Natural killer cell treated with Interleukin-12 subunit alpha and Interleukin-12 subunit beta and Interleukin-15 and Interleukin-18, amount 100 ng/mL, for 72 hours (primary cell): ENCODE measurements at regions not wholly inside any gene's neighbourhood (a gene's known extent, or its start where the extent isn't known, plus 50 kb on each side); places are given as distances from the start of the nearest gene placed in this dataset.
"Not testable (repeated sequence)": the region's sequence is repeated elsewhere in the genome, so short reads cannot be mapped to it uniquely, and the experiment has no call there.

Source experiments
- ATAC-seq, 2 donors: fragments of 150-1000 bp; cut with Tn5 transposase in 1 of 2; sonication (Bioruptor Pico), chemical (Tn5 transposase) in 1 of 2; 2 replicates each; pipeline ENCODE4 v1.10.0; 2021
- DNase-seq: peaks from one replicate; pipeline ENCODE4 v3.0.0; 2022; ENCODE audit warnings: low spot score
- H3K27ac Mint-ChIP-seq, 2 donors: 1 replicate in 1 of 2; 2 replicates in 1 of 2; pipeline ENCODE4 v1.8.0; 2022; ENCODE audit warnings: mixed read lengths in 2 of 2, mild to moderate bottlenecking in 1 of 2, moderate library complexity in 1 of 2
- H3K27me3 Mint-ChIP-seq, 2 donors: 1 replicate in 1 of 2; 2 replicates in 1 of 2; pipeline ENCODE4 v1.8.0; 2022; ENCODE audit warnings: mixed read lengths in 2 of 2
- H3K36me3 Mint-ChIP-seq: one replicate; pipeline ENCODE4 v1.8.0; 2022; ENCODE audit warnings: mixed read lengths
- H3K4me1 Mint-ChIP-seq, 2 donors: 1 replicate in 1 of 2; 2 replicates in 1 of 2; pipeline ENCODE4 v1.8.0; 2022; ENCODE audit warnings: low read depth in 2 of 2, mixed read lengths in 2 of 2, mild to moderate bottlenecking in 1 of 2
- H3K4me3 Mint-ChIP-seq: one replicate; pipeline ENCODE4 v1.8.0; 2022; ENCODE audit warnings: mixed read lengths
- H3K9me3 Mint-ChIP-seq: 2 replicates; pipeline ENCODE4 v1.8.0; 2022; ENCODE audit warnings: mixed read lengths

- no peaks in the 10 kb centered on the region for H3K4me1 Mint-ChIP-seq
- no peaks in the 10 kb centered on the region for H3K36me3 Mint-ChIP-seq
- no peak overlapping the region for H3K4me3 Mint-ChIP-seq
- ATAC-seq: no peak
- no peak for DNase-seq
- H3K9me3 Mint-ChIP-seq: peaks cover 2% of the 10 kb centered on the region
- no peak overlapping the region for H3K27ac Mint-ChIP-seq
- H3K27me3 Mint-ChIP-seq: no peaks in the 10 kb centered on the region
Observed at GRCh38 chr7:34406848-34407530, 251.0 kb upstream of the NPSR1 start.

- no peaks in the 10 kb centered on the region for H3K27me3 Mint-ChIP-seq
- H3K4me1 Mint-ChIP-seq: no peaks in the 10 kb centered on the region
- ATAC-seq (no peak), DNase-seq (no peak)
- no peaks in the 10 kb centered on the region for H3K36me3 Mint-ChIP-seq
- peaks cover 2% of the 10 kb centered on the region for H3K9me3 Mint-ChIP-seq
- H3K4me3 Mint-ChIP-seq: no peak overlapping the region
- H3K27ac Mint-ChIP-seq: no peak overlapping the region
Observed at GRCh38 chr7:34407586-34407985, 250.4 kb upstream of the NPSR1 start.

- ATAC-seq: no peak
- Mint-ChIP-seq H3K4me3 (no peak overlapping the region), H3K36me3 (no peaks in the 10 kb centered on the region), H3K4me1 (no peaks in the 10 kb centered on the region), H3K27me3 (no peaks in the 10 kb centered on the region), H3K27ac (no peak overlapping the region), H3K9me3 (no peaks in the 10 kb centered on the region)
- no peak for DNase-seq
Observed at GRCh38 chr7:34417781-34418180, 240.2 kb upstream of the NPSR1 start.

- no peaks in the 10 kb centered on the region for H3K9me3 Mint-ChIP-seq
- H3K27ac Mint-ChIP-seq: no peak overlapping the region
- DNase-seq (no peak), ATAC-seq (no peak)
- no peaks in the 10 kb centered on the region for H3K4me1 Mint-ChIP-seq
- H3K27me3 Mint-ChIP-seq: no peaks in the 10 kb centered on the region
- H3K36me3 Mint-ChIP-seq: no peaks in the 10 kb centered on the region
- H3K4me3 Mint-ChIP-seq: no peak overlapping the region
Observed at GRCh38 chr7:34421526-34421925, 236.5 kb upstream of the NPSR1 start.

GRCh38 chr7:34425194-34425593, 232.8 kb upstream of the NPSR1 start:
- no peaks in the 10 kb centered on the region for H3K27me3 Mint-ChIP-seq
- H3K36me3 Mint-ChIP-seq: peaks cover under 1% of the 10 kb centered on the region
- H3K27ac Mint-ChIP-seq: no peak overlapping the region
- no peak overlapping the region for H3K4me3 Mint-ChIP-seq
- H3K9me3 Mint-ChIP-seq: no peaks in the 10 kb centered on the region
- DNase-seq (no peak), ATAC-seq (no peak)
- no peaks in the 10 kb centered on the region for H3K4me1 Mint-ChIP-seq

- Mint-ChIP-seq H3K4me1 (no peaks in the 10 kb centered on the region), H3K27me3 (no peaks in the 10 kb centered on the region)
Observed at GRCh38 chr7:34425631-34426384, 232.2 kb upstream of the NPSR1 start.

GRCh38 chr7:34430456-34430855, 227.6 kb upstream of the NPSR1 start:
- H3K27ac Mint-ChIP-seq: no peak overlapping the region
- H3K4me3 Mint-ChIP-seq: no peak overlapping the region
- ATAC-seq (no peak), DNase-seq (no peak)
- no peaks in the 10 kb centered on the region for H3K27me3 Mint-ChIP-seq
- no peaks in the 10 kb centered on the region for H3K4me1 Mint-ChIP-seq
- peaks cover 15% of the 10 kb centered on the region for H3K36me3 Mint-ChIP-seq
- H3K9me3 Mint-ChIP-seq: peaks cover 22% of the 10 kb centered on the region

More at GRCh38 chr7:34425631-34426384, 232.2 kb upstream of the NPSR1 start:
- H3K4me3 Mint-ChIP-seq: no peak overlapping the region
- peaks cover 7% of the 10 kb centered on the region for H3K36me3 Mint-ChIP-seq
- ATAC-seq (no peak), DNase-seq (no peak)
- H3K9me3 Mint-ChIP-seq: peaks cover 6% of the 10 kb centered on the region
- H3K27ac Mint-ChIP-seq: no peak overlapping the region

GRCh38 chr7:34438436-34438835, 219.6 kb upstream of the NPSR1 start:
- H3K4me3 Mint-ChIP-seq: no peak overlapping the region
- H3K27ac Mint-ChIP-seq: no peak overlapping the region
- H3K27me3 Mint-ChIP-seq: no peaks in the 10 kb centered on the region
- H3K9me3 Mint-ChIP-seq: peaks cover 6% of the 10 kb centered on the region
- H3K36me3 Mint-ChIP-seq: peaks cover 6% of the 10 kb centered on the region
- no peak for DNase-seq
- no peaks in the 10 kb centered on the region for H3K4me1 Mint-ChIP-seq
- ATAC-seq: no peak

- H3K9me3 Mint-ChIP-seq: peaks cover 11% of the 10 kb centered on the region
- H3K36me3 Mint-ChIP-seq: no peaks in the 10 kb centered on the region
- DNase-seq (no peak), ATAC-seq (no peak)
- H3K4me1 Mint-ChIP-seq: no peaks in the 10 kb centered on the region
- no peaks in the 10 kb centered on the region for H3K27me3 Mint-ChIP-seq
- H3K4me3 Mint-ChIP-seq: no peak overlapping the region
- H3K27ac Mint-ChIP-seq: no peak overlapping the region
Observed at GRCh38 chr7:34445653-34446052, 212.4 kb upstream of the NPSR1 start.

- H3K4me3 Mint-ChIP-seq, ATAC-seq, H3K4me1 Mint-ChIP-seq, H3K27ac Mint-ChIP-seq, H3K36me3 Mint-ChIP-seq, DNase-seq, H3K27me3 Mint-ChIP-seq: not testable (repeated sequence)
- peaks cover 11% of the 10 kb centered on the region for H3K9me3 Mint-ChIP-seq
Observed at GRCh38 chr7:34448531-34448930, 209.5 kb upstream of the NPSR1 start.

GRCh38 chr7:34449765-34450164, 208.3 kb upstream of the NPSR1 start:
- Mint-ChIP-seq H3K36me3 (no peaks in the 10 kb centered on the region), H3K27me3 (no peaks in the 10 kb centered on the region), H3K4me1 (no peaks in the 10 kb centered on the region), H3K27ac (no peak overlapping the region), H3K9me3 (peaks cover 9% of the 10 kb centered on the region), H3K4me3 (no peak overlapping the region)
- ATAC-seq: no peak
- no peak for DNase-seq

GRCh38 chr7:34451183-34451582, 206.8 kb upstream of the NPSR1 start:
- Mint-ChIP-seq H3K36me3 (no peaks in the 10 kb centered on the region), H3K9me3 (peaks cover 6% of the 10 kb centered on the region), H3K4me1 (no peaks in the 10 kb centered on the region), H3K4me3 (no peak overlapping the region), H3K27ac (no peak overlapping the region), H3K27me3 (no peaks in the 10 kb centered on the region)
- ATAC-seq (no peak), DNase-seq (no peak)

- DNase-seq (no peak), ATAC-seq (no peak)
- peaks cover 3% of the 10 kb centered on the region for H3K9me3 Mint-ChIP-seq
- no peaks in the 10 kb centered on the region for H3K27me3 Mint-ChIP-seq
- H3K27ac Mint-ChIP-seq: no peak overlapping the region
- H3K4me3 Mint-ChIP-seq: no peak overlapping the region
- no peaks in the 10 kb centered on the region for H3K4me1 Mint-ChIP-seq
- no peaks in the 10 kb centered on the region for H3K36me3 Mint-ChIP-seq
Observed at GRCh38 chr7:34451923-34452322, 206.1 kb upstream of the NPSR1 start.

GRCh38 chr7:34452363-34452762, 205.7 kb upstream of the NPSR1 start:
- no peaks in the 10 kb centered on the region for H3K4me1 Mint-ChIP-seq
- H3K27ac Mint-ChIP-seq: no peak overlapping the region
- no peak for DNase-seq
- H3K27me3 Mint-ChIP-seq: no peaks in the 10 kb centered on the region
- H3K4me3 Mint-ChIP-seq: no peak overlapping the region
- peaks cover 2% of the 10 kb centered on the region for H3K9me3 Mint-ChIP-seq
- H3K36me3 Mint-ChIP-seq: no peaks in the 10 kb centered on the region
- no peak for ATAC-seq
